ENCODE measurements at regions not wholly inside any gene's neighbourhood (a gene's known extent, or its start where the extent isn't known, plus 50 kb on each side); places are given as distances from the start of the nearest gene placed in this dataset.

DNA sequence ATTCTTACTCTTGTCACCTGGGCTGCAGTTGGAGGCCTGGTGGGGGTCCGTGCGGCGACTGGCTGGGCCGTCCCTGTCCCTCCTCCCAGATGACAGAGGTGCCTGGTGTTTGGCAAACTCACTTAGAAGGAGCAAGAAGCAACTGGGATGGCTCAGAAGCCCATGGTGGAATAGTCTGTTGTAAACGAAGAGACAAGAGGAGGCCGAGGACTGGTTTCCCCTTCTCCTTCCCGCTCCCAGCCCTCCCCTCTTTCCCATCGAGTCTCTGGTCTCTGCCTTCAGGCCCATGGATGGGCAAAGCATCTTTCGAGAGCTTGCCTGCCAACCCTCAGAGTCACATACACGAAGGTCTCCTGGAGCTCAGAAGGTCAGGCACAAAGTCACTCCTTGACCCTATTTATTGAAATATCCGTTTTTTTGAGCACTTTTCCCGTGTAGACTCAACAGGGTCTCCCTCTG, 364.4 kb downstream of the SEC14L1 start:
- TF ChIP-seq CTCF (IDR thresholded peaks at IDR 0.05) (no peak), POLR2AphosphoS5 (IDR thresholded peaks at IDR 0.05) (no peak), POLR2A (IDR thresholded peaks at IDR 0.05) (no peak)

Data from transverse colon (tissue), 4 donors.